Gastroesophageal sphincter (tissue), 4 donors: ENCODE measurements at regions not wholly inside any gene's neighbourhood (a gene's known extent, or its start where the extent isn't known, plus 50 kb on each side); places are given as distances from the start of the nearest gene placed in this dataset.

Experiments used
- ATAC-seq: fragments of 150-250 bp; one replicate; pipeline ENCODE4 v1.9.1; 2016; ENCODE audit warnings: mild to moderate bottlenecking, moderate library complexity
- H3K27ac ChIP-seq, 4 donors: fragments of 200-600 bp; sonication (generic) in 3 of 4; 1 replicate in 3 of 4; 2 replicates in 1 of 4; pipeline ENCODE4 v1.5.1; 2016 to 2019
- H3K27me3 ChIP-seq: fragments of 200-600 bp; sonication (generic); one replicate; pipeline ENCODE4 v1.5.1; 2019
- H3K36me3 ChIP-seq, 2 donors: fragments of 200-600 bp; sonication (generic); one replicate each; pipeline ENCODE4 v1.5.1; 2019; ENCODE audit warnings: control low read depth in 1 of 2
- H3K4me1 ChIP-seq, 3 donors: fragments of 200-600 bp; sonication (generic); 1 replicate in 2 of 3; 2 replicates in 1 of 3; pipeline ENCODE4 v1.5.1; 2016 to 2019; ENCODE audit warnings: control low read depth in 2 of 3
- H3K4me3 ChIP-seq, 2 donors: fragments of 200-600 bp; sonication (generic); one replicate each; pipeline ENCODE4 v1.5.1; 2019; ENCODE audit warnings: mild to moderate bottlenecking in 1 of 2, moderate library complexity in 1 of 2
- H3K9me3 ChIP-seq, 3 donors: fragments of 200-600 bp; sonication (generic); one replicate each; pipeline ENCODE4 v1.5.1; 2017 to 2019; ENCODE audit warnings: control low read depth in 2 of 3
- CTCF ChIP-seq, 4 experiments: fragments of 200-600 bp in 2 of 4; fragments of 450-650 bp in 2 of 4; sonication (generic) in 1 of 4; IDR thresholded peaks; one replicate each; pipeline ENCODE4 v1.5.1; 2017 to 2019; ENCODE audit warnings: antibody characterized with exemption in 4 of 4, mild to moderate bottlenecking in 2 of 4, moderate library complexity in 2 of 4
- EP300 ChIP-seq: sonication (generic); formaldehyde crosslinking; IDR thresholded peaks from one replicate; pipeline ENCODE4 v1.6.1; 2017; ENCODE audit warnings: antibody characterized with exemption, mild to moderate bottlenecking
- POLR2A ChIP-seq, 2 donors: fragments of 450-650 bp; IDR thresholded peaks; one replicate each; pipeline ENCODE4 v1.6.1; 2017; ENCODE audit warnings: antibody characterized with exemption in 2 of 2, mild to moderate bottlenecking in 2 of 2, moderate library complexity in 1 of 2
- POLR2AphosphoS5 ChIP-seq: sonication (generic); formaldehyde crosslinking; IDR thresholded peaks from one replicate; pipeline ENCODE4 v1.6.1; 2017; ENCODE audit warnings: antibody characterized with exemption
- WGBS, 2 donors: methylation state at CpG; one replicate each; pipeline ENCODE4 v1.1.5; 2018; ENCODE audit warnings: low coverage in 1 of 2; 5-methylcytosine and 5-hydroxymethylcytosine counted together

GRCh38 chr14:50052517-50052916, 63.9 kb downstream of the VCPKMT start:
- Histone ChIP-seq H3K4me3 (no peak overlapping the region), H3K36me3 (no peaks in the 10 kb centered on the region), H3K9me3 (no peaks in the 10 kb centered on the region), H3K27ac (no peak overlapping the region), H3K4me1 (no peaks in the 10 kb centered on the region), H3K27me3 (no peaks in the 10 kb centered on the region)
- 96 to 100% methylated on average over 7 to 8 of the region's 11 CpGs for WGBS, 2 donors
- TF ChIP-seq CTCF (IDR thresholded peaks at IDR 0.05), result no peak
- TF ChIP-seq POLR2AphosphoS5, result no peak
- TF ChIP-seq EP300, result no peak
- no peak for TF ChIP-seq POLR2A (IDR thresholded peaks at IDR 0.05)
- ATAC-seq, result no peak

GRCh38 chr14:50053935-50054334, 62.4 kb downstream of the VCPKMT start:
- TF ChIP-seq POLR2AphosphoS5, result no peak
- TF ChIP-seq EP300, result no peak
- no peak for TF ChIP-seq POLR2A (IDR thresholded peaks at IDR 0.05)
- no peak for TF ChIP-seq CTCF (IDR thresholded peaks at IDR 0.05)
- 80 to 82% methylated on average over 2 of the region's 2 CpGs for WGBS, 2 donors

GRCh38 chr14:50055461-50056228, 60.7 kb downstream of the VCPKMT start:
- Histone ChIP-seq H3K36me3 (no peaks in the 10 kb centered on the region), H3K27me3 (no peaks in the 10 kb centered on the region), H3K4me1 (peaks cover 0 to 8% (median 4%) of the 10 kb centered on the region in 3 donors), H3K9me3 (no peaks in the 10 kb centered on the region), H3K27ac (no peak overlapping the region), H3K4me3 (no peak overlapping the region)
- TF ChIP-seq CTCF (IDR thresholded peaks at IDR 0.05), result no peak
- no peak for TF ChIP-seq POLR2A (IDR thresholded peaks at IDR 0.05)
- TF ChIP-seq POLR2AphosphoS5, result no peak
- TF ChIP-seq EP300, result no peak
- WGBS, 2 donors, result 43 to 74% methylated on average over 5 to 7 of the region's 14 CpGs
- no peak for ATAC-seq

More at GRCh38 chr14:50053935-50054334, 62.4 kb downstream of the VCPKMT start:
- Histone ChIP-seq H3K9me3 (no peaks in the 10 kb centered on the region), H3K4me1 (no peaks in the 10 kb centered on the region), H3K36me3 (no peaks in the 10 kb centered on the region), H3K27me3 (no peaks in the 10 kb centered on the region), H3K4me3 (no peak overlapping the region), H3K27ac (no peak overlapping the region)
- ATAC-seq, result no peak

GRCh38 chr14:50056435-50056834, 59.9 kb downstream of the VCPKMT start:
- TF ChIP-seq POLR2AphosphoS5 (no peak), POLR2A (IDR thresholded peaks at IDR 0.05) (no peak), EP300 (no peak), CTCF (IDR thresholded peaks at IDR 0.05) (no peak)
- 74 to 84% methylated on average over 6 to 11 of the region's 16 CpGs for WGBS, 2 donors
- Histone ChIP-seq H3K27ac (no peak overlapping the region), H3K27me3 (no peaks in the 10 kb centered on the region), H3K4me1 (peaks cover 0 to 16% (median 12%) of the 10 kb centered on the region in 3 donors), H3K9me3 (no peaks in the 10 kb centered on the region), H3K36me3 (no peaks in the 10 kb centered on the region), H3K4me3 (no peak overlapping the region)
- peak; percentile 23 for ATAC-seq

GRCh38 chr14:50057331-50057730, 59.0 kb downstream of the VCPKMT start:
- ATAC-seq, result no peak
- no peaks in the 10 kb centered on the region for H3K9me3 ChIP-seq
- H3K36me3 ChIP-seq, result no peaks in the 10 kb centered on the region
- H3K4me3 ChIP-seq, result no peak overlapping the region
- no peak overlapping the region for H3K27ac ChIP-seq
- peaks cover 0 to 25% (median 16%) of the 10 kb centered on the region in 3 donors for H3K4me1 ChIP-seq
- no peaks in the 10 kb centered on the region for H3K27me3 ChIP-seq
- 20 to 79% methylated on average over 1 to 4 of the region's 5 CpGs for WGBS, 2 donors
- no peak for TF ChIP-seq CTCF (IDR thresholded peaks at IDR 0.05)
- TF ChIP-seq EP300, result no peak
- TF ChIP-seq POLR2A (IDR thresholded peaks at IDR 0.05), result no peak
- TF ChIP-seq POLR2AphosphoS5, result no peak
